Choroid plexus epithelial cell (primary cell): ENCODE measurements at regions not wholly inside any gene's neighbourhood (a gene's known extent, or its start where the extent isn't known, plus 50 kb on each side); places are given as distances from the start of the nearest gene placed in this dataset.

Source experiments
- DNase-seq: peaks from one replicate; pipeline ENCODE4 v3.0.0-alpha.2; 2010; ENCODE audit warnings: low read depth
- H3K4me3 ChIP-seq: 2 replicates; pipeline ENCODE4 v1.5.1; 2011; ENCODE audit warnings: low read depth, mild to moderate bottlenecking, control low read depth, low read length, moderate library complexity
- CTCF ChIP-seq: conservative IDR thresholded peaks from 2 replicates; pipeline ENCODE4 v1.5.1; 2011; ENCODE audit warnings: low read depth, mild to moderate bottlenecking, control low read depth, inconsistent platforms, low read length, moderate library complexity

- H3K4me3 ChIP-seq: no peak overlapping the region
- TF ChIP-seq CTCF: no peak
- no peak for DNase-seq
These were observed 58.0 kb upstream of the ELN start for GRCh38 chr7:73969991-73970390.

- H3K4me3 ChIP-seq: no peak overlapping the region
- TF ChIP-seq CTCF: no peak
- no peak for DNase-seq
These were observed 57.2 kb upstream of the ELN start for GRCh38 chr7:73970801-73971229.

GRCh38 chr7:73971322-73971703 is 56.7 kb upstream of the ELN start:
- TF ChIP-seq CTCF: no peak
- DNase-seq: no peak
- no peak overlapping the region for H3K4me3 ChIP-seq

GRCh38 chr7:73971704-73972341 is 56.1 kb upstream of the ELN start:
- H3K4me3 ChIP-seq: no peak overlapping the region
- no peak for DNase-seq
- TF ChIP-seq CTCF: peak; percentile 37

- H3K4me3 ChIP-seq: no peak overlapping the region
- DNase-seq: no peak
- TF ChIP-seq CTCF: no peak
These were observed 55.4 kb upstream of the ELN start for GRCh38 chr7:73972614-73973013.

- H3K4me3 ChIP-seq: no peak overlapping the region
- TF ChIP-seq CTCF: no peak
- DNase-seq: no peak
These were observed 54.9 kb upstream of the ELN start for GRCh38 chr7:73973091-73973490.

GRCh38 chr7:73974101-73974947 is 53.6 kb upstream of the ELN start:
- DNase-seq: no peak
- TF ChIP-seq CTCF: no peak
- H3K4me3 ChIP-seq: no peak overlapping the region
